Urothelium cell line (cell line): ENCODE measurements at regions not wholly inside any gene's neighbourhood (a gene's known extent, or its start where the extent isn't known, plus 50 kb on each side); places are given as distances from the start of the nearest gene placed in this dataset.
"Not testable (repeated sequence)": the region's sequence is repeated elsewhere in the genome, so short reads cannot be mapped to it uniquely, and the experiment has no call there.

Experiments used
- DNase-seq: peaks from one replicate; pipeline ENCODE4 v3.0.0; 2011; ENCODE audit warnings: low spot score, mixed read lengths
- FAIRE-seq: peaks from 2 replicates; lab custom pipeline; 2011; peaks lifted over from hg19 to GRCh38; lab: Jason Lieb, UNC

- FAIRE-seq, DNase-seq: not testable (repeated sequence)
These were observed 653.6 kb upstream of the TPTE start for GRCh38 chr21:9867815-9868214.

DNA sequence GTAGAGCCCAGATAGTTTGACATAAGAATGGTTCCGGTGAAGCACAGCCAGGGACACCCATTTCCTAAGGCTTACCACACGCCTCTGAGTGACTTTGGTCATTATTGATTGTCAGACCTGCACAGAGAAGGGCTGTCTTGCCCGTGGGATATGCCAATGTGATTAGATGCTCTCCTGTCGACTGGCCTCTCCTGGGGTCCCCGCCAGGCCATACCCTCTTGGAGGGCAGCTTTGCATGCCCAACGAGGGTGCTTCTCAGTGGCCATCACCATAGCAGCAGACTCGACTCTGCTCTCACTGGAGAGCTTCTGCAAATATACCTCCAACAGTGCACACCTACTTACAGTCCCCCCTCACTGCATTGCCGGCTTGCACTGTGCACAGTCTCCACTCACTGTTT lies 648.3 kb upstream of the TPTE start:
- not testable (repeated sequence) for FAIRE-seq, DNase-seq

DNA sequence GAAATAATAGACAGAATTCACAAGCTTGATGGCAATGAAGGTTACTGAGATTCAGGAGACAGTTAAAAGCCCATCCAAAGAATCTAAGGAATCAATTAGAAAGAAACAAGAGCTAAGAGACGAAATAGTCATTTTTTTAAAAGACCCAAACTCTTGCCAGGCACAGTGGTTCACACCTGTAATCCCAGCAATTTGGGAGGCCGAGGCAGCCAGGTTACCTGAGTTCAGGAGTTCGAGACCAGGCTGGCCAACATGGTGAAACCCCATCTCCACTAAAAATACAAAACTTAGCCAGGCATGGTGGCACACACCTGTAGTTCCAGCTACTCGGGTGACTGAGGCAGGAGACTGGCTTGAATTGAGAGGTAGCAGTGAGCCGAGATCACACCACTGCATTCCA lies 647.2 kb upstream of the TPTE start:
- FAIRE-seq, DNase-seq: not testable (repeated sequence)

DNA sequence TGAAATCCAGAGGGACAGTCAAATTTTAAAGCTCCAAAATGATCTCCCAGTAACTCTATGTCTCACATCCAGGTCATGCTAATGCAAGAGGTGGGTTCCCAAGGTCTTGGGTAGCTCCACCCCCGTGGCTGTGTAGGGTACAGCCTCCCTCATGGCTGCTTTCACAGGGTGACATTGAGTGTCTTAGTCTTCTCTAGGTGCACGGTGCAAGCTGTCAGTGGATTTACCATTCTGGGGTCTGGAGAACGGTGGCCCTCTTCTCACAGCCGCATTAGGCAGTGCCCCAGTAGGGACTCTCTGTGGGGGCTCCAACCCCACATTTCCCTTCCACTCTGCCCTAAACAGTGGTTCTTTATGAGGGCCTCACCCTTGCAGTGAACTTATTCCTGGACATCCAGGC lies 640.0 kb upstream of the TPTE start:
- not testable (repeated sequence) for FAIRE-seq, DNase-seq

DNA sequence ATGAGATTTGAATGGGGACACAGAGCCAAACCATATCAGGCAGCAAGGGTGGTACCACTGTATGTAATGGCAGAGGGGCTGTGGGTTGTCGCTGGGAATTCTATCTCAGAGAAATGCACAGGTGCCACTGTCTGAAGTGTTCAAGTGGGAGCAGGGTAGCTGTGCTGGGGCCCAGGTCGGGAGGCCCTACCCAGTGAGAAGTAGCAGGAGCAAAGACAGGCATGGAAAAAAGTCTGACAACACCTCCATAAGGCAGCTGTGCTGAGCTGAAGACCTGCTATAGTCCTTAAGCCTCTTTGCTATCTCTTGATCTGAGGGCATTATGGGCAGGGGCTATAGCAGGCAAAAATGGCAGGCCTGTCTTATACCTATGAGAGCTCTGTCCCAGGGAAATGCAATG lies 638.3 kb upstream of the TPTE start:
- not testable (repeated sequence) for FAIRE-seq, DNase-seq

- not testable (repeated sequence) for DNase-seq
These were observed 637.7 kb upstream of the TPTE start for GRCh38 chr21:9883571-9884282.

DNA sequence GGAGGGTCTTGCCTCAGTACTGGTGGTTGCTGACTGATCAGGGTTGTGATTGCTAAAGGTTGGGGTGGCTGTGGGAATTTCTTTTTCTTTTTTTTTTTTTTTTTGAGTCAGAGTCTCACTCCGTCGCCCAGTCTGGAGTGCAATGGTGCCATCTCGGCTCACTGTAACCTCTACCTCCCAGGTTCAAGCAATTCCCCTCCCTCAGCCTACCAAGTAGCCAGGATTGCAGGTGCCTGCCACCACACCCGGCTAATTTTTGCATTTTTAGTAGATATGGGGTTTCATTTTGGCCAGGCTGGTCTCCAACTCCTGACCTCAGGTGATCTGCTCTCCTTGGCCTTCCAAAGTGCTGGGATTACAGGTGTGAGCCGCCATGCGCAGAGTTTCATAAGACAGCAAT lies 632.9 kb upstream of the TPTE start:
- not testable (repeated sequence) for FAIRE-seq

More at GRCh38 chr21:9883571-9884282, 637.7 kb upstream of the TPTE start:
- not testable (repeated sequence) for FAIRE-seq

DNA sequence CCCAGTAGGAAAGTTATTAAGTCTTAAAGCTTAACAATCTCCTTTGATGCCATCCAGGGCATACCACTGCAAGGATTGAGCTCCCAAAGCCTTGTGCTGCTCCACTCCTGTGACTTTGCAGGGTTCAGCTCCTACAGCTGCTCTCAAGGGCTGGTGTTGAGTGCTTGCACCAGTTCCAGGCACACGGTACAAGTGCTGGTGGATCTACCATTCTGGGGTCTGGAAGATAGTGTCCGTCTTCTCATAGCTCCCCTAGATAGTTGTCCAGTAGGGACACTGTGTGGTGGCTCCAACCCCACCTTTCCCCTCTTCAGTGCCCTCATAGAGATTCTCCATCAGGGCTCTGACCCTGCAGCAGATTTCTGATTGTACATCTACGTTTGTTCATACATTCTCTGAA lies 617.8 kb upstream of the TPTE start:
- not testable (repeated sequence) for FAIRE-seq, DNase-seq

More for the DNA sequence above, 632.9 kb upstream of the TPTE start:
- not testable (repeated sequence) for DNase-seq

DNA sequence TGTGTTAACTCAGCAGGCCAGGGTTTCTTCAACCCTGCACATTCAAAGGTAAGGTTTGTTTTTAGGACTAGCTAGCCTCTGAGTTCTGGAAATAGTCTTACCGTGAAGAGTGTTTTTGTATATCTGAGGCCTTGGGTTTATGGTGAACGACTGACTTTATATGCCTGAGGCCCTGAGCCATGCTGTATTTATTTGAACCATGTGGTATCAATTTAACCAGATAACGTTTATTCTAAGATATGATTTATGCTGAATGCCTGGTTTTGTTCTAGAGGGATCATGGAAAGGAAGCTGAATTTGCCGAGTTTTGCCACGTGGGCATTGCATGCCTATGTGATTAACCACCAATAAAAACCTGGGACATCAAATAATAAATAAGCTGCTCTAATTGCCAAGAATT lies 607.2 kb upstream of the TPTE start:
- not testable (repeated sequence) for DNase-seq, FAIRE-seq

GRCh38 chr21:9919446-9919845 lies 601.9 kb upstream of the TPTE start:
- FAIRE-seq, DNase-seq: not testable (repeated sequence)

- DNase-seq, FAIRE-seq: not testable (repeated sequence)
These were observed 577.7 kb upstream of the TPTE start for GRCh38 chr21:9943639-9944038.

DNA sequence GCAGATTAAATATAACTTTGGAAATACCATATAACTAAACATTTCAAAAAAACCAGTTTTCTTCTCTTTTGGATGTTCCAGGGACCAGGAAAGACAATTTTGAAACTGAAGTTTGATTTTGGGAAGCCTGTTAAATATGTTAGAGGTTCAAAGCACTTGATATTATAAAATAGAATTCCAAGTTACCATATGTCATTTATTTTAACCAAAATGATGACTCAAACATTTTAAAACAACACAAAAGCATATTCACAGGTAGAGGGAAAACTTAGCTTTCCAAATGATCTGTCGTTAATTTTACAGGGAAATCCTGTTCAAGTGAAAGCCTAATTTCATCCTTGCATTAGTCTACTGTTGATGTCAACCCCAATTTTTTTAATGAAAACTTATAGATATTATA lies 575.3 kb upstream of the TPTE start:
- not testable (repeated sequence) for FAIRE-seq, DNase-seq

- not testable (repeated sequence) for DNase-seq, FAIRE-seq
These were observed 571.7 kb upstream of the TPTE start for GRCh38 chr21:9949510-9950289.

- FAIRE-seq, DNase-seq: not testable (repeated sequence)
These were observed 571.0 kb upstream of the TPTE start for GRCh38 chr21:9950363-9950762.

DNA sequence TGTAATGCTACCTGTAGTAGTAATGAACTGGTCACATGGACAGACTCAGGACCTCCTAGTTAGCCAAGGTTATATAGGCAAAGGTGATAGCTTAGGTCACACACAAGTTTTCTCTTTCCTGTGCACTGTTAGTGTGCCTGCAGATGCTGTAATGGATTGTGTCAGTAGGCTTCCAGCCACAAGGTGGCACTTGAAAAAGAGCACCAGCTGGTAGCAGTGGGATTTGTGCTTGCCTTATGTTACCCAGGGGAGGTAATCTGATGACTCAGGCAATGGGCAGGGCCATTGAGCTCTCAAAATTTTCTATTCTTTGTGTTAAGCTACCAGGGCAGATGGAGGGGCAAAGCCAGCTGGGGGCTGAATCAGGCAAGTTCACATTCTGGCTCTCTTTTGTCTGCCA lies 562.6 kb upstream of the TPTE start:
- not testable (repeated sequence) for DNase-seq, FAIRE-seq

GRCh38 chr21:9959220-9959964 lies 562.0 kb upstream of the TPTE start:
- not testable (repeated sequence) for DNase-seq, FAIRE-seq

- DNase-seq, FAIRE-seq: not testable (repeated sequence)
These were observed 552.0 kb upstream of the TPTE start for GRCh38 chr21:9969399-9969798.

DNA sequence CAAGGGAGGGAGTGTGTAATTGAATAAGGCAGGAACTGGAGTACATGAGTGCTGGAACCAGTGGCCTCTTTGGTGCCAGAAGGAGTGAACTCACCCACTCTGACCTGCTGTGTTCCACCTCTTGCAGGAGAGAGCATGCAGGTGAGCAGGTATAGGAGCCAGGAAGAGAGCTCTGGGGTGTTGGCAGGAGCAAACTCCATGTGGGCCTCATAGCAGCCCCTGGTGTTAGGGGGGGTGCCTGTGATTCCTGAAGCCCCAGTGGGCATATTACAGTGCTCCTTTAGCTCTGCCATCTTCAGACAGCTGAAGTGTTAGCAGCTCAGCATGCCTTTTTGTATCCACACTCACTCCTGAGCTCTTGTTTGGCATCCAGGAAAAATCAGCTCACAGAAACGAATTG lies 549.4 kb upstream of the TPTE start:
- not testable (repeated sequence) for DNase-seq, FAIRE-seq

GRCh38 chr21:9978371-9978770 lies 543.0 kb upstream of the TPTE start:
- FAIRE-seq, DNase-seq: not testable (repeated sequence)

DNA sequence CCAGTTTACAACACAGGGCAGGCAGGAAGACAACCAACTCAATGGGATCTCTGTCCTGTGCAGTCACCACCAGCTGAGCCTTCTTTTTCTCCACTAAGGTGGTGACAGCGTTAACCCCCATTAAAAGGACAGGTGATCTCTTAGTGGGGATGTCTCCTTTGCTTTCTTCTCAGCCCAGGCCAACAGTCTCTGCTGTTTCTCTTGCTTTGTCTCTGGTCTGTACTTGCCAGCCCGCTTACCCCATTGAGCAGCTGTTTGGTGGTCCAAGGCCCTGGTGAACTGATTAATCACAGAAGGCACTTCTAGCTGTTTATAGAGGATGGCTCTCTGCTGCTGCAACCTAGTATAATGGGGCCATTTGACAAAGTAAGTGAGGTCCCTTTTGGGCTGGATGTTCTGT lies 523.9 kb upstream of the TPTE start:
- FAIRE-seq: not testable (repeated sequence)

More for the DNA sequence above, 523.9 kb upstream of the TPTE start:
- not testable (repeated sequence) for DNase-seq
